ENCODE measurements at regions not wholly inside any gene's neighbourhood (a gene's known extent, or its start where the extent isn't known, plus 50 kb on each side); places are given as distances from the start of the nearest gene placed in this dataset.
"Not testable (repeated sequence)": the region's sequence is repeated elsewhere in the genome, so short reads cannot be mapped to it uniquely, and the experiment has no call there.

- CTCF ChIA-PET: no interaction called here
- DNase-seq: no peak
- no peak overlapping the region for H3K27ac Mint-ChIP-seq
- no peaks in the 10 kb centered on the region for H3K9me3 Mint-ChIP-seq
- H3K27me3 Mint-ChIP-seq: no peaks in the 10 kb centered on the region
- H3K36me3 Mint-ChIP-seq (ENCODE audit: low read depth): no peaks in the 10 kb centered on the region
- H3K4me3 Mint-ChIP-seq: no peak overlapping the region
- POLR2A ChIA-PET: no interaction called here
- no peaks in the 10 kb centered on the region for H3K4me1 Mint-ChIP-seq
Observed at GRCh38 chr3:163562625-163563024, 1515.7 kb downstream of the SI start.

GRCh38 chr3:163561151-163561550 is 1517.1 kb downstream of the SI start:
- Mint-ChIP-seq H3K9me3 (no peaks in the 10 kb centered on the region), H3K4me3 (no peak overlapping the region), H3K27ac (no peak overlapping the region), H3K36me3 (ENCODE audit: low read depth) (no peaks in the 10 kb centered on the region), H3K27me3 (no peaks in the 10 kb centered on the region), H3K4me1 (no peaks in the 10 kb centered on the region)
- no peak for DNase-seq
- CTCF ChIA-PET: no interaction called here
- POLR2A ChIA-PET: no interaction called here

- Mint-ChIP-seq H3K4me3 (no peak overlapping the region), H3K27me3 (no peaks in the 10 kb centered on the region), H3K9me3 (no peaks in the 10 kb centered on the region), H3K4me1 (no peaks in the 10 kb centered on the region), H3K36me3 (ENCODE audit: low read depth) (no peaks in the 10 kb centered on the region), H3K27ac (no peak overlapping the region)
- ChIA-PET POLR2A (no interaction called here), CTCF (no interaction called here)
- no peak for DNase-seq
Observed at GRCh38 chr3:163560459-163560858, 1517.8 kb downstream of the SI start.

GRCh38 chr3:163556813-163557523 is 1521.3 kb downstream of the SI start:
- no peak for DNase-seq
- ChIA-PET CTCF (no interaction called here), POLR2A (no interaction called here)
- no peaks in the 10 kb centered on the region for H3K36me3 Mint-ChIP-seq (ENCODE audit: low read depth)
- H3K27me3 Mint-ChIP-seq: no peaks in the 10 kb centered on the region
- H3K4me3 Mint-ChIP-seq: no peak overlapping the region
- no peak overlapping the region for H3K27ac Mint-ChIP-seq
- no peaks in the 10 kb centered on the region for H3K9me3 Mint-ChIP-seq
- no peaks in the 10 kb centered on the region for H3K4me1 Mint-ChIP-seq

GRCh38 chr3:163555918-163556317 is 1522.4 kb downstream of the SI start:
- ChIA-PET CTCF (no interaction called here), POLR2A (no interaction called here)
- Mint-ChIP-seq H3K36me3 (ENCODE audit: low read depth) (no peaks in the 10 kb centered on the region), H3K4me3 (no peak overlapping the region), H3K27ac (no peak overlapping the region), H3K4me1 (no peaks in the 10 kb centered on the region), H3K9me3 (peaks cover 4% of the 10 kb centered on the region), H3K27me3 (no peaks in the 10 kb centered on the region)
- no peak for DNase-seq

GRCh38 chr3:163552659-163552966 is 1525.7 kb downstream of the SI start:
- Mint-ChIP-seq H3K9me3 (peaks cover 7% of the 10 kb centered on the region), H3K27me3 (no peaks in the 10 kb centered on the region), H3K4me3 (no peak overlapping the region), H3K4me1 (no peaks in the 10 kb centered on the region), H3K27ac (no peak overlapping the region), H3K36me3 (ENCODE audit: low read depth) (no peaks in the 10 kb centered on the region)
- ChIA-PET CTCF (no interaction called here), POLR2A (no interaction called here)
- no peak for DNase-seq

GRCh38 chr3:163551915-163552658 is 1526.2 kb downstream of the SI start:
- H3K4me1 Mint-ChIP-seq; H3K36me3 Mint-ChIP-seq (ENCODE audit: low read depth); H3K27ac Mint-ChIP-seq; H3K9me3 Mint-ChIP-seq; DNase-seq; H3K4me3 Mint-ChIP-seq; POLR2A ChIA-PET; CTCF ChIA-PET; H3K27me3 Mint-ChIP-seq: not testable (repeated sequence)

GRCh38 chr3:163548015-163548414 is 1530.3 kb downstream of the SI start:
- Mint-ChIP-seq H3K4me1 (no peaks in the 10 kb centered on the region), H3K9me3 (peaks cover 7% of the 10 kb centered on the region), H3K27me3 (no peaks in the 10 kb centered on the region), H3K36me3 (ENCODE audit: low read depth) (no peaks in the 10 kb centered on the region), H3K4me3 (no peak overlapping the region), H3K27ac (no peak overlapping the region)
- DNase-seq: no peak
- ChIA-PET POLR2A (no interaction called here), CTCF (no interaction called here)

GRCh38 chr3:163547014-163547685 is 1531.1 kb downstream of the SI start:
- no peak overlapping the region for H3K4me3 Mint-ChIP-seq
- H3K9me3 Mint-ChIP-seq: peaks cover 7% of the 10 kb centered on the region
- CTCF ChIA-PET: no interaction called here
- H3K36me3 Mint-ChIP-seq (ENCODE audit: low read depth): no peaks in the 10 kb centered on the region
- H3K27ac Mint-ChIP-seq: no peak overlapping the region
- POLR2A ChIA-PET: no interaction called here
- no peak for DNase-seq
- no peaks in the 10 kb centered on the region for H3K4me1 Mint-ChIP-seq
- H3K27me3 Mint-ChIP-seq: no peaks in the 10 kb centered on the region

GRCh38 chr3:163543662-163544061 is 1534.6 kb downstream of the SI start:
- CTCF ChIA-PET: no interaction called here
- no peaks in the 10 kb centered on the region for H3K4me1 Mint-ChIP-seq
- DNase-seq: no peak
- H3K27ac Mint-ChIP-seq: no peak overlapping the region
- H3K27me3 Mint-ChIP-seq: no peaks in the 10 kb centered on the region
- POLR2A ChIA-PET: no interaction called here
- no peak overlapping the region for H3K4me3 Mint-ChIP-seq
- H3K36me3 Mint-ChIP-seq (ENCODE audit: low read depth): no peaks in the 10 kb centered on the region
- no peaks in the 10 kb centered on the region for H3K9me3 Mint-ChIP-seq

- DNase-seq: no peak
- no peaks in the 10 kb centered on the region for H3K27me3 Mint-ChIP-seq
- ChIA-PET CTCF (no interaction called here), POLR2A (no interaction called here)
- no peaks in the 10 kb centered on the region for H3K4me1 Mint-ChIP-seq
- H3K27ac Mint-ChIP-seq: no peak overlapping the region
- H3K36me3 Mint-ChIP-seq (ENCODE audit: low read depth): no peaks in the 10 kb centered on the region
- no peaks in the 10 kb centered on the region for H3K9me3 Mint-ChIP-seq
- H3K4me3 Mint-ChIP-seq: no peak overlapping the region
Observed at GRCh38 chr3:163541629-163542028, 1536.7 kb downstream of the SI start.

GRCh38 chr3:163538387-163538786 is 1539.9 kb downstream of the SI start:
- Mint-ChIP-seq H3K36me3 (ENCODE audit: low read depth) (no peaks in the 10 kb centered on the region), H3K4me1 (no peaks in the 10 kb centered on the region), H3K27ac (no peak overlapping the region), H3K9me3 (no peaks in the 10 kb centered on the region), H3K4me3 (no peak overlapping the region), H3K27me3 (no peaks in the 10 kb centered on the region)
- DNase-seq: no peak
- CTCF ChIA-PET: no interaction called here
- POLR2A ChIA-PET: no interaction called here

GRCh38 chr3:163533381-163533780 is 1544.9 kb downstream of the SI start:
- no peaks in the 10 kb centered on the region for H3K4me1 Mint-ChIP-seq
- no peak for DNase-seq
- H3K27ac Mint-ChIP-seq: no peak overlapping the region
- no peaks in the 10 kb centered on the region for H3K9me3 Mint-ChIP-seq
- H3K36me3 Mint-ChIP-seq (ENCODE audit: low read depth): no peaks in the 10 kb centered on the region
- no peak overlapping the region for H3K4me3 Mint-ChIP-seq
- H3K27me3 Mint-ChIP-seq: no peaks in the 10 kb centered on the region
- POLR2A ChIA-PET: no interaction called here
- CTCF ChIA-PET: no interaction called here

GRCh38 chr3:163523375-163523774 is 1554.9 kb downstream of the SI start:
- no peak overlapping the region for H3K27ac Mint-ChIP-seq

More at GRCh38 chr3:163523375-163523774, 1554.9 kb downstream of the SI start:
- Mint-ChIP-seq H3K9me3 (peaks cover 3% of the 10 kb centered on the region), H3K27me3 (no peaks in the 10 kb centered on the region), H3K4me1 (no peaks in the 10 kb centered on the region), H3K4me3 (no peak overlapping the region), H3K36me3 (ENCODE audit: low read depth) (no peaks in the 10 kb centered on the region)
- ChIA-PET CTCF (no interaction called here), POLR2A (no interaction called here)
- DNase-seq: no peak
